Endothelial cell (in vitro differentiated cells): ENCODE measurements at regions not wholly inside any gene's neighbourhood (a gene's known extent, or its start where the extent isn't known, plus 50 kb on each side); places are given as distances from the start of the nearest gene placed in this dataset.
A peak's percentile ranks its signal among the peaks of the same experiment; 100 is the strongest.

Experiments used
- DNase-seq: peaks from one replicate; pipeline ENCODE4 v3.0.0; 2021; ENCODE audit warnings: low spot score
- H3K27ac Mint-ChIP-seq: one replicate; pipeline ENCODE4 v1.8.0; 2021; ENCODE audit warnings: mixed read lengths, inconsistent platforms; ENCODE audit not compliant: unreplicated experiment
- H3K27me3 Mint-ChIP-seq: one replicate; pipeline ENCODE4 v1.8.0; 2021; ENCODE audit warnings: mild to moderate bottlenecking, moderate library complexity, mixed read lengths, inconsistent platforms; ENCODE audit not compliant: unreplicated experiment
- H3K36me3 Mint-ChIP-seq: one replicate; pipeline ENCODE4 v1.8.0; 2021; ENCODE audit warnings: mild to moderate bottlenecking, low read depth, mixed read lengths, inconsistent platforms; ENCODE audit not compliant: unreplicated experiment
- H3K4me1 Mint-ChIP-seq: one replicate; pipeline ENCODE4 v1.8.0; 2021; ENCODE audit warnings: mild to moderate bottlenecking, mixed read lengths, inconsistent platforms; ENCODE audit not compliant: unreplicated experiment
- H3K4me3 Mint-ChIP-seq: one replicate; pipeline ENCODE4 v1.8.0; 2021; ENCODE audit warnings: mild to moderate bottlenecking, mixed read lengths, inconsistent platforms; ENCODE audit not compliant: unreplicated experiment
- H3K9me3 Mint-ChIP-seq: one replicate; pipeline ENCODE4 v1.8.0; 2021; ENCODE audit warnings: mixed read lengths, inconsistent platforms; ENCODE audit not compliant: unreplicated experiment
- CTCF ChIP-seq: fragments of 200-600 bp; sonication (generic); IDR thresholded peaks from one replicate; pipeline ENCODE4 v1.5.0; 2021; ENCODE audit warnings: antibody characterized with exemption; ENCODE audit not compliant: unreplicated experiment

- no peak for TF ChIP-seq CTCF
- Mint-ChIP-seq H3K4me1 (peaks cover 21% of the 10 kb centered on the region), H3K9me3 (no peaks in the 10 kb centered on the region), H3K27ac (peak overlapping the region; percentile 0), H3K36me3 (no peaks in the 10 kb centered on the region), H3K27me3 (no peaks in the 10 kb centered on the region), H3K4me3 (no peak overlapping the region)
- no peak for DNase-seq
Measured at GRCh38 chr5:148912714-148913398, 86.4 kb downstream of the ADRB2 start.

GRCh38 chr5:148913493-148913892, 87.1 kb downstream of the ADRB2 start:
- Mint-ChIP-seq H3K36me3 (no peaks in the 10 kb centered on the region), H3K27ac (no peak overlapping the region)
- no peak for DNase-seq

GRCh38 chr5:148913985-148914431, 87.6 kb downstream of the ADRB2 start:
- no peak for DNase-seq
- no peaks in the 10 kb centered on the region for H3K9me3 Mint-ChIP-seq
- peaks cover 20% of the 10 kb centered on the region for H3K4me1 Mint-ChIP-seq
- H3K27me3 Mint-ChIP-seq = no peaks in the 10 kb centered on the region
- H3K4me3 Mint-ChIP-seq = no peak overlapping the region
- H3K36me3 Mint-ChIP-seq = no peaks in the 10 kb centered on the region
- H3K27ac Mint-ChIP-seq = no peak overlapping the region
- TF ChIP-seq CTCF = no peak

More at GRCh38 chr5:148913493-148913892, 87.1 kb downstream of the ADRB2 start:
- H3K27me3 Mint-ChIP-seq = no peaks in the 10 kb centered on the region
- peaks cover 21% of the 10 kb centered on the region for H3K4me1 Mint-ChIP-seq
- TF ChIP-seq CTCF = no peak
- H3K9me3 Mint-ChIP-seq = no peaks in the 10 kb centered on the region
- H3K4me3 Mint-ChIP-seq = no peak overlapping the region

- H3K4me1 Mint-ChIP-seq = peaks cover 12% of the 10 kb centered on the region
- H3K36me3 Mint-ChIP-seq = no peaks in the 10 kb centered on the region
- H3K4me3 Mint-ChIP-seq = no peak overlapping the region
- TF ChIP-seq CTCF = no peak
- H3K9me3 Mint-ChIP-seq = no peaks in the 10 kb centered on the region
- no peaks in the 10 kb centered on the region for H3K27me3 Mint-ChIP-seq
- H3K27ac Mint-ChIP-seq = no peak overlapping the region
- no peak for DNase-seq
Measured at GRCh38 chr5:148915224-148915817, 88.9 kb downstream of the ADRB2 start.

- Mint-ChIP-seq H3K9me3 (no peaks in the 10 kb centered on the region), H3K36me3 (no peaks in the 10 kb centered on the region), H3K27me3 (no peaks in the 10 kb centered on the region), H3K4me1 (peaks cover 3% of the 10 kb centered on the region), H3K27ac (no peak overlapping the region), H3K4me3 (no peak overlapping the region)
- no peak for TF ChIP-seq CTCF
- DNase-seq = no peak
Measured at GRCh38 chr5:148920646-148921288, 94.4 kb downstream of the ADRB2 start.
